Psoas muscle (tissue), 7 donors: ENCODE measurements at regions not wholly inside any gene's neighbourhood (a gene's known extent, or its start where the extent isn't known, plus 50 kb on each side); places are given as distances from the start of the nearest gene placed in this dataset.

Experiments
- ATAC-seq, 4 donors: fragments of 200-7000 bp; cut with Tn5 transposase; one replicate each; pipeline ENCODE4 v1.9.1; 2020; ENCODE audit warnings: moderate library complexity in 3 of 4, mild to moderate bottlenecking in 2 of 4
- DNase-seq, 2 donors: peaks; one replicate each; pipeline ENCODE4 v3.0.0-alpha.2; 2020
- H3K27ac ChIP-seq: fragments of 200-600 bp; one replicate; pipeline ENCODE4 v1.8.0; 2022
- H3K27me3 ChIP-seq, 3 donors: fragments of 200-600 bp in 1 of 3; one replicate each; pipeline versions ENCODE4 v1.6.1 to v1.8.0; 2013 to 2022; ENCODE audit warnings: low read length in 2 of 3, mild to moderate bottlenecking in 2 of 3, moderate library complexity in 1 of 3; ENCODE audit not compliant: insufficient read depth in 3 of 3
- H3K36me3 ChIP-seq, 2 donors: fragments of 200-600 bp in 1 of 2; one replicate each; pipeline versions ENCODE4 v1.6.1 to v1.8.0; 2013 to 2022; ENCODE audit warnings: low read depth in 1 of 2, mild to moderate bottlenecking in 1 of 2, moderate library complexity in 1 of 2; ENCODE audit not compliant: insufficient read depth in 1 of 2
- H3K4me1 ChIP-seq: fragments of 200-600 bp; one replicate; pipeline ENCODE4 v1.8.0; 2022
- H3K4me3 ChIP-seq: fragments of 200-600 bp; one replicate; pipeline ENCODE4 v1.8.0; 2022; ENCODE audit warnings: mild to moderate bottlenecking
- H3K9me3 ChIP-seq: fragments of 200-600 bp; one replicate; pipeline ENCODE4 v1.8.0; 2022
- WGBS, 3 donors: extraction: QIAGEN DNeasy Blood & Tissue Kit; methylation state at CpG; one replicate each; pipeline versions ENCODE4 v1.1.6 to v1.1.7; 2013; 5-methylcytosine and 5-hydroxymethylcytosine counted together
- intact Hi-C, 2 donors: fragments of 100-400 bp; cut with DNase I; formaldehyde crosslinking; loops; one replicate each; pipeline versions ENCODE4 v1.11.0 to v1.14.2; 2022
- TF ChIP-seq, protein P1 (sequence below): fragments of 200-600 bp; IDR thresholded peaks from one replicate; pipeline ENCODE4 v1.8.0; 2022; ENCODE audit warnings: antibody characterized with exemption
- donor health status: healthy with polysubstance abuse.
- donor health status: DM: no; HTN: no; CAD: no; lungs with moderate emphysema.
- donor health status: Bipolar disorder and iron deficiency.
- donor health status: healthy.
- donor health status: DM: yes; HTN: yes; CAD: no.
- donor health status: DM: no; HTN: no; CAD: no.
- donor health status: DM: yes; HTN: yes; CAD: no.

DNA sequence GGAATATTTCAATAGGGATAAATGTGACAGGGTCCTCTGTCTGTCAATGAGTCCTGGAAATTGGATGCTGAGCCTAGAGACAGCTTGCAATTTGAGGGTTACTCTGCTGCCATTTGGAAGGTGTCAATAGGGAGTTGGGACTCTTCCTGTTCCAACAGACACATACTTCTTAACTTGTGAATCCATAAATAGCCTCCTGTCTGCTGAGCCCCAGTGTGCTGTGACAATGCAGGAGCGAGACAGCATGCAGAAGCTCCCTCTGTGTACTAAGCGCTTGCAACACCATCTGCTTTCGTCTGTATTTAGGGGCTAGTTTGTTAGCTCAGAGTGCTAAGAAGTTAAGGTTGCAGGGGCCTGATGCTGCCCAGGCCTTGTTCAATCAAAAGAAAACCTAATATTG is 58.5 kb upstream of the GPR12 start:
- WGBS, 3 donors, result 64 to 76% (median 69%) methylated on average over 3 of the region's 3 CpGs
- TF ChIP-seq, protein P1, sequence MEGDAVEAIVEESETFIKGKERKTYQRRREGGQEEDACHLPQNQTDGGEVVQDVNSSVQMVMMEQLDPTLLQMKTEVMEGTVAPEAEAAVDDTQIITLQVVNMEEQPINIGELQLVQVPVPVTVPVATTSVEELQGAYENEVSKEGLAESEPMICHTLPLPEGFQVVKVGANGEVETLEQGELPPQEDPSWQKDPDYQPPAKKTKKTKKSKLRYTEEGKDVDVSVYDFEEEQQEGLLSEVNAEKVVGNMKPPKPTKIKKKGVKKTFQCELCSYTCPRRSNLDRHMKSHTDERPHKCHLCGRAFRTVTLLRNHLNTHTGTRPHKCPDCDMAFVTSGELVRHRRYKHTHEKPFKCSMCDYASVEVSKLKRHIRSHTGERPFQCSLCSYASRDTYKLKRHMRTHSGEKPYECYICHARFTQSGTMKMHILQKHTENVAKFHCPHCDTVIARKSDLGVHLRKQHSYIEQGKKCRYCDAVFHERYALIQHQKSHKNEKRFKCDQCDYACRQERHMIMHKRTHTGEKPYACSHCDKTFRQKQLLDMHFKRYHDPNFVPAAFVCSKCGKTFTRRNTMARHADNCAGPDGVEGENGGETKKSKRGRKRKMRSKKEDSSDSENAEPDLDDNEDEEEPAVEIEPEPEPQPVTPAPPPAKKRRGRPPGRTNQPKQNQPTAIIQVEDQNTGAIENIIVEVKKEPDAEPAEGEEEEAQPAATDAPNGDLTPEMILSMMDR, result no peak
- ATAC-seq (no peak), DNase-seq (no peak)
- intact Hi-C loops, result no loop called here
- H3K4me1 ChIP-seq, result no peaks in the 10 kb centered on the region
- no peaks in the 10 kb centered on the region for H3K27me3 ChIP-seq
- no peaks in the 10 kb centered on the region for H3K36me3 ChIP-seq
- H3K4me3 ChIP-seq, result no peak overlapping the region
- H3K9me3 ChIP-seq, result no peaks in the 10 kb centered on the region
- no peak overlapping the region for H3K27ac ChIP-seq

DNA sequence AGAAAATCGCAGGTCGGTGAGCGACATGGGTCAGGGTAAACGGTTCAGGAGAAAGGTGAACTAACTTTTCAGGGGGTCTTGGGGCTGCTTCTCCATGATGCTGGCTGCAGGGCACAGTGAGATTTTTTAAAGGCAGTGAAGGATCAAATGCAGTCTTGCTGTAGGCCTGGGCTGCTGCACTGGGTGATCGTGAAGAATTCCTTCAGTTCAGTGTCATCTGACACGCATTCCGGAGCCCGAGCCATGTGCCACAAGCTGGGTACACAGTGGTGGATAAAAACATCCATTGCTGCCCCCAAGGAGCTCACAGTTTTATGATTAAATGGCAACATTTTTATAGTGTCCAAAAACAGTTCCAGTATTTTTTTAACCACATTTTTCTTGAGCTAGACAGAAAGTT is 56.3 kb upstream of the GPR12 start:
- no peaks in the 10 kb centered on the region for H3K36me3 ChIP-seq
- no peaks in the 10 kb centered on the region for H3K27me3 ChIP-seq
- no peak overlapping the region for H3K4me3 ChIP-seq
- ATAC-seq (no peak), DNase-seq (no peak)
- H3K27ac ChIP-seq, result no peak overlapping the region
- H3K9me3 ChIP-seq, result no peaks in the 10 kb centered on the region
- H3K4me1 ChIP-seq, result no peaks in the 10 kb centered on the region
- TF ChIP-seq, protein P1, result no peak
- intact Hi-C loops, result no loop called here
- 40 to 55% (median 55%) methylated on average over 8 of the region's 8 CpGs for WGBS, 3 donors

DNA sequence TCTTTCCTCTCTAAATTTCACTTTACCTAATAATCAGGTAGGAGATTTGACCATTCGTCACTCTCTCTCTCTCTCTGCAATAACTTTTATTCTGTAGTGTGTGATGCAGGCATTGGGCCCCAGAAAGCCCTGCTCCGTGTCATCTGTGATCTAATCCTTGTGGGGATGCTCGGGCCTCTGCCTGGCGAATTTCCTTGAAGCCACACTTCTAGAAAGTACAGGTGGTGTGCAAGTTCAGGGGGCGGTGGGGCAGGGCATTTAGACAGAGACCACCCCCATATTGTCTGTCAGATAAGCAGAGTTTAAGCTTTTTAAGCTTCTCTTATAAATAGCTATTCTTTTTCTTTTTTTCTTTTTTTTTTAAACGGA is 53.4 kb upstream of the GPR12 start:
- H3K4me1 ChIP-seq, result no peaks in the 10 kb centered on the region
- intact Hi-C loops, result no loop called here
- no peak for ATAC-seq
- H3K4me3 ChIP-seq, result no peak overlapping the region
- no peak for DNase-seq
- 51 to 65% (median 61%) methylated on average over 6 of the region's 6 CpGs for WGBS, 3 donors
- TF ChIP-seq, protein P1, result no peak
- H3K27ac ChIP-seq, result no peak overlapping the region
- no peaks in the 10 kb centered on the region for H3K36me3 ChIP-seq
- no peaks in the 10 kb centered on the region for H3K9me3 ChIP-seq
- H3K27me3 ChIP-seq, result no peaks in the 10 kb centered on the region

DNA sequence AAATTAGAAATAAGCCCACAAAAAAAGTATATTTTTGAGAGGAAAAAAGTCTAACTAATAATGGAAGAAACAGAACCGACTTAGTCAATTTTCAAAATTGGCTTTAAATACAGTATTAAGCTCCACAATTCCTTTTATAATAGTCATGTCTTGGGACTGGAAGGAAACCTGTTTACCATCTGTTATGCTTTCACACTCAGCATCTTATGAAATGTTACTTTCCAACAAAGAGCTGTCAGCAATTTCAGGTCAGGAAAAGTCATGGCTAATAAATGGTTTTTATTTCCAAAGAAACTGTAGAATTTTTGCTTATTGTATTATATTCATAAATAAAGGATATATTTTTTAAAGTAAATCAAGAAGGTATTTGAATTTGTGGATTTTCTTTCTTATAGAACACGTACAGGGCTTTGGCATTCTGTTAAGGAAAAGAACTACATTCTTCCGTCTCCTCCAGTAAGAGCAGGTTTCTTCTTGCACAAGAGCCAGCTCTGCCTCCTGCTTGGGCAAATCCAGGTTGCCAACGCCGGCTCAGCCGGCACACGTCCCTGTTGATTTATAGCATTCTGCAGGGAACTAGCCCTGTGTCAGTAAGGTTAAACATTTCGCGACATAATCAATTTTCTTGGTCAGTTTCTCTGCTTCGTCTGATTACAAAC is 52.9 kb upstream of the GPR12 start:
- Histone ChIP-seq H3K9me3 (no peaks in the 10 kb centered on the region), H3K27me3 (no peaks in the 10 kb centered on the region), H3K27ac (no peak overlapping the region), H3K36me3 (no peaks in the 10 kb centered on the region), H3K4me3 (no peak overlapping the region), H3K4me1 (no peaks in the 10 kb centered on the region)
- intact Hi-C loops, result no loop called here
- ATAC-seq, result no peak
- 24 to 37% (median 30%) methylated on average over 10 of the region's 10 CpGs for WGBS, 3 donors
- TF ChIP-seq, protein P1, result no peak
- DNase-seq, result no peak

DNA sequence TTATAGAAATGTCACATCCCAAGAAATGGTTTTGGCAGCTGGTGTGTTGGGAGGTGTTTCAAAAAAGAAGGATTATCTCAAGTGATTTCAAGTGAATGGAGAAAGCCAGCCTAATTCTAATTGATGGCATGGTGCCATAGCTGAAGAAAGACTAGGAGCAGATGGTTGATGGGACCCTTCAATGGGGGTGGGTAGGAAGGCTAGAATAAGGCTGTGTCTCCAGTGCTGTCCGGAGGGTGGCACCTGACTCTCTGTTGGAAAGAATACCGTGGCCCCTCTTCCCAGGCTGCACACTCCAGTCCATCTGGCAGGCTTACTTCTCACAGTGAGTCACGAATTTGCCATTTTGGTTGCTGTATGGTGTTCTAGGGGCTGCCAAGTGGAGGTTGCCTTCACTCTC is 51.0 kb upstream of the GPR12 start:
- DNase-seq (no peak), ATAC-seq (no peak)
- H3K4me3 ChIP-seq, result no peak overlapping the region

More for the DNA sequence above, 51.0 kb upstream of the GPR12 start:
- Histone ChIP-seq H3K36me3 (no peaks in the 10 kb centered on the region), H3K27me3 (no peaks in the 10 kb centered on the region), H3K27ac (no peak overlapping the region), H3K9me3 (no peaks in the 10 kb centered on the region), H3K4me1 (no peaks in the 10 kb centered on the region)
- WGBS, 3 donors, result 28 to 43% (median 28%) methylated on average over 3 of the region's 3 CpGs
- intact Hi-C loops, result no loop called here
- TF ChIP-seq, protein P1, result no peak
